GM12874 (cell line): ENCODE measurements at regions not wholly inside any gene's neighbourhood (a gene's known extent, or its start where the extent isn't known, plus 50 kb on each side); places are given as distances from the start of the nearest gene placed in this dataset.

Source experiments
- CTCF ChIP-seq: IDR thresholded peaks from 2 replicates; pipeline ENCODE4 v1.5.1; 2011; ENCODE audit warnings: low read depth, mild to moderate bottlenecking, control low read depth, low read length, moderate library complexity; ENCODE audit not compliant: insufficient read depth

- TF ChIP-seq CTCF = no peak
These were observed 678.9 kb upstream of the LRRTM4 start for GRCh38 chr2:78201064-78201575.

GRCh38 chr2:78202366-78202765 is 680.2 kb upstream of the LRRTM4 start:
- TF ChIP-seq CTCF = no peak

- TF ChIP-seq CTCF = no peak
These were observed 681.0 kb upstream of the LRRTM4 start for GRCh38 chr2:78202986-78203670.

GRCh38 chr2:78218066-78218465 is 695.9 kb upstream of the LRRTM4 start:
- no peak for TF ChIP-seq CTCF

- no peak for TF ChIP-seq CTCF
These were observed 715.5 kb upstream of the LRRTM4 start for GRCh38 chr2:78237704-78238103.

- no peak for TF ChIP-seq CTCF
These were observed 723.4 kb upstream of the LRRTM4 start for GRCh38 chr2:78245394-78246135.

GRCh38 chr2:78251708-78252107 is 729.5 kb upstream of the LRRTM4 start:
- no peak for TF ChIP-seq CTCF
